DMS153 treated with DMSO at 0.1 percent for 48 hours (cell line): ENCODE measurements at regions not wholly inside any gene's neighbourhood (a gene's known extent, or its start where the extent isn't known, plus 50 kb on each side); places are given as distances from the start of the nearest gene placed in this dataset.
"Not testable (repeated sequence)": the region's sequence is repeated elsewhere in the genome, so short reads cannot be mapped to it uniquely, and the experiment has no call there.

ENCODE experiments used
- DNase-seq: peaks from one replicate; lab custom pipeline; 2025; ENCODE audit not compliant: unreplicated experiment; lab: John Stamatoyannopoulos, UW

GRCh38 chr9:82763656-82764055 lies 299.3 kb downstream of the RASEF start:
- DNase-seq = peak; percentile 11

- no peak for DNase-seq
Observed at GRCh38 chr9:82764061-82764668, 298.8 kb downstream of the RASEF start.

- not testable (repeated sequence) for DNase-seq
Observed at GRCh38 chr9:82774707-82775231, 288.2 kb downstream of the RASEF start.

GRCh38 chr9:82776508-82776907 lies 286.4 kb downstream of the RASEF start:
- no peak for DNase-seq

GRCh38 chr9:82777366-82777765 lies 285.6 kb downstream of the RASEF start:
- no peak for DNase-seq

GRCh38 chr9:82778923-82779322 lies 284.0 kb downstream of the RASEF start:
- DNase-seq = not testable (repeated sequence)

- no peak for DNase-seq
Observed at GRCh38 chr9:82780017-82780416, 282.9 kb downstream of the RASEF start.

- no peak for DNase-seq
Observed at GRCh38 chr9:82781921-82782392, 281.0 kb downstream of the RASEF start.

GRCh38 chr9:82783045-82783444 lies 279.9 kb downstream of the RASEF start:
- no peak for DNase-seq

- no peak for DNase-seq
Observed at GRCh38 chr9:82784589-82784988, 278.4 kb downstream of the RASEF start.

GRCh38 chr9:82789155-82789824 lies 273.7 kb downstream of the RASEF start:
- DNase-seq = no peak

- no peak for DNase-seq
Observed at GRCh38 chr9:82790875-82791274, 272.1 kb downstream of the RASEF start.

GRCh38 chr9:82791692-82792091 lies 271.2 kb downstream of the RASEF start:
- no peak for DNase-seq

GRCh38 chr9:82797534-82797933 lies 265.4 kb downstream of the RASEF start:
- no peak for DNase-seq

GRCh38 chr9:82799286-82799685 lies 263.7 kb downstream of the RASEF start:
- no peak for DNase-seq

GRCh38 chr9:82805027-82805426 lies 257.9 kb downstream of the RASEF start:
- DNase-seq = no peak

GRCh38 chr9:82808478-82808877 lies 254.5 kb downstream of the RASEF start:
- no peak for DNase-seq

- DNase-seq = peak; percentile 32
Observed at GRCh38 chr9:82810915-82811314, 252.0 kb downstream of the RASEF start.

GRCh38 chr9:82819260-82819659 lies 243.7 kb downstream of the RASEF start:
- no peak for DNase-seq

- no peak for DNase-seq
Observed at GRCh38 chr9:82820186-82820585, 242.8 kb downstream of the RASEF start.

GRCh38 chr9:82829818-82830217 lies 233.1 kb downstream of the RASEF start:
- DNase-seq = peak; percentile 68

GRCh38 chr9:82865524-82865923 lies 197.4 kb downstream of the RASEF start:
- no peak for DNase-seq
